Astrocyte of the spinal cord (primary cell): ENCODE measurements at regions not wholly inside any gene's neighbourhood (a gene's known extent, or its start where the extent isn't known, plus 50 kb on each side); places are given as distances from the start of the nearest gene placed in this dataset.
"Not testable (repeated sequence)": the region's sequence is repeated elsewhere in the genome, so short reads cannot be mapped to it uniquely, and the experiment has no call there.

ENCODE experiments used
- DNase-seq: peaks from one replicate; pipeline ENCODE4 v3.0.0; 2011; ENCODE audit warnings: low read depth, low spot score
- H3K4me3 ChIP-seq: 2 replicates; pipeline ENCODE4 v1.5.1; 2011; ENCODE audit warnings: low read depth, mild to moderate bottlenecking, low read length, moderate library complexity
- CTCF ChIP-seq: IDR thresholded peaks from 2 replicates; pipeline ENCODE4 v1.5.1; 2012; ENCODE audit warnings: low read depth, mild to moderate bottlenecking, low read length, inconsistent platforms
- in situ Hi-C: cut with HindIII; loops from 2 replicates; pipeline ENCODE4 v1.10.0; 2017; ENCODE audit warnings: low sequenced_read_pairs

- DNase-seq: no peak
- no peak for TF ChIP-seq CTCF
- in situ Hi-C loops: no loop called here
- no peak overlapping the region for H3K4me3 ChIP-seq
These were observed 82.8 kb upstream of the KCNE2 start for GRCh38 chr21:34280959-34281358.

- DNase-seq: no peak
- H3K4me3 ChIP-seq: no peak overlapping the region
- TF ChIP-seq CTCF: no peak
These were observed 81.6 kb upstream of the KCNE2 start for GRCh38 chr21:34282223-34282622.

GRCh38 chr21:34284666-34285065 lies 79.1 kb upstream of the KCNE2 start:
- no peak overlapping the region for H3K4me3 ChIP-seq
- no peak for TF ChIP-seq CTCF
- in situ Hi-C loops: no loop called here

More at GRCh38 chr21:34282223-34282622, 81.6 kb upstream of the KCNE2 start:
- in situ Hi-C loops: no loop called here

GRCh38 chr21:34288042-34288441 lies 75.8 kb upstream of the KCNE2 start:
- H3K4me3 ChIP-seq, in situ Hi-C loops, DNase-seq: not testable (repeated sequence)

More at GRCh38 chr21:34284666-34285065, 79.1 kb upstream of the KCNE2 start:
- DNase-seq: no peak

GRCh38 chr21:34289856-34290255 lies 74.0 kb upstream of the KCNE2 start:
- no peak for TF ChIP-seq CTCF
- no peak overlapping the region for H3K4me3 ChIP-seq

GRCh38 chr21:34296878-34297277 lies 66.9 kb upstream of the KCNE2 start:
- DNase-seq: no peak

More at GRCh38 chr21:34289856-34290255, 74.0 kb upstream of the KCNE2 start:
- in situ Hi-C loops: no loop called here
- no peak for DNase-seq

GRCh38 chr21:34298534-34299167 lies 65.2 kb upstream of the KCNE2 start:
- no peak for DNase-seq
- in situ Hi-C loops: no loop called here
- no peak overlapping the region for H3K4me3 ChIP-seq
- no peak for TF ChIP-seq CTCF

More at GRCh38 chr21:34296878-34297277, 66.9 kb upstream of the KCNE2 start:
- no peak for TF ChIP-seq CTCF
- in situ Hi-C loops: no loop called here
- H3K4me3 ChIP-seq: no peak overlapping the region
